Astrocyte of the cerebellum (primary cell): ENCODE measurements at regions not wholly inside any gene's neighbourhood (a gene's known extent, or its start where the extent isn't known, plus 50 kb on each side); places are given as distances from the start of the nearest gene placed in this dataset.

Experiments used
- DNase-seq: peaks from one replicate; pipeline ENCODE4 v3.0.0-alpha.2; 2011; ENCODE audit warnings: low read depth
- H3K4me3 ChIP-seq: 2 replicates; pipeline ENCODE4 v1.5.1; 2011; ENCODE audit warnings: mild to moderate bottlenecking, low read depth, low read length, moderate library complexity
- CTCF ChIP-seq: IDR thresholded peaks from 2 replicates; pipeline ENCODE4 v1.5.1; 2012; ENCODE audit warnings: low read length, low read depth, moderate library complexity, mild to moderate bottlenecking; ENCODE audit errors: missing control alignments
- in situ Hi-C: cut with HindIII; loops from 2 replicates; pipeline ENCODE4 v1.10.0; 2017; ENCODE audit warnings: low sequenced_read_pairs

GRCh38 chr2:236941551-236941950 is 144.1 kb upstream of the COPS8 start:
- DNase-seq, result no peak
- no peak overlapping the region for H3K4me3 ChIP-seq
- TF ChIP-seq CTCF, result no peak
- in situ Hi-C loops, result no loop called here

- no peak overlapping the region for H3K4me3 ChIP-seq
- no peak for TF ChIP-seq CTCF
- in situ Hi-C loops, result no loop called here
- DNase-seq, result no peak
Measured at GRCh38 chr2:236942554-236942953, 143.1 kb upstream of the COPS8 start.

- in situ Hi-C loops, result no loop called here
- no peak for DNase-seq
- TF ChIP-seq CTCF, result no peak
- H3K4me3 ChIP-seq, result no peak overlapping the region
Measured at GRCh38 chr2:236943068-236943467, 142.6 kb upstream of the COPS8 start.

- DNase-seq, result no peak
- TF ChIP-seq CTCF, result no peak
- in situ Hi-C loops, result no loop called here
- H3K4me3 ChIP-seq, result no peak overlapping the region
Measured at GRCh38 chr2:236943841-236944513, 141.7 kb upstream of the COPS8 start.

GRCh38 chr2:236944561-236944960 is 141.1 kb upstream of the COPS8 start:
- in situ Hi-C loops, result no loop called here
- H3K4me3 ChIP-seq, result no peak overlapping the region
- no peak for DNase-seq
- TF ChIP-seq CTCF, result no peak

GRCh38 chr2:236945431-236946016 is 140.2 kb upstream of the COPS8 start:
- H3K4me3 ChIP-seq, result no peak overlapping the region
- in situ Hi-C loops, result no loop called here
- no peak for DNase-seq
- TF ChIP-seq CTCF, result no peak
